Cardiac muscle cell (in vitro differentiated cells and primary cell): ENCODE measurements at regions not wholly inside any gene's neighbourhood (a gene's known extent, or its start where the extent isn't known, plus 50 kb on each side); places are given as distances from the start of the nearest gene placed in this dataset.

Source experiments
- DNase-seq, 2 donors: peaks; one replicate each; pipeline versions ENCODE4 v3.0.0 to v3.0.0-alpha.2; 2010 to 2017; ENCODE audit warnings: low read depth in 1 of 2, low spot score in 1 of 2
- H3K27ac ChIP-seq: fragments of 200-600 bp; sonication (generic); 2 replicates; pipeline ENCODE4 v1.5.1; 2016
- H3K27me3 ChIP-seq: fragments of 200-600 bp; sonication (generic); 2 replicates; pipeline ENCODE4 v1.6.0; 2016; ENCODE audit warnings: control low read depth
- H3K36me3 ChIP-seq: fragments of 200-600 bp; sonication (generic); 2 replicates; pipeline ENCODE4 v1.5.1; 2016; ENCODE audit warnings: control low read depth
- H3K4me1 ChIP-seq: fragments of 200-600 bp; sonication (generic); 2 replicates; pipeline ENCODE4 v1.8.1; 2017; ENCODE audit warnings: low read depth, mild to moderate bottlenecking, mixed run types
- H3K4me3 ChIP-seq: fragments of 200-600 bp; sonication (generic); 2 replicates; pipeline ENCODE4 v1.5.1; 2016; ENCODE audit warnings: mild to moderate bottlenecking
- H3K9me3 ChIP-seq: fragments of 200-600 bp; sonication (generic); 2 replicates; pipeline ENCODE4 v1.5.1; 2017; ENCODE audit warnings: low read depth, mild to moderate bottlenecking, control low read depth
- CTCF ChIP-seq: IDR thresholded peaks from 2 replicates; pipeline ENCODE4 v1.5.1; 2012; ENCODE audit warnings: low read depth, mild to moderate bottlenecking, low read length

- Histone ChIP-seq H3K4me1 (no peaks in the 10 kb centered on the region), H3K27me3 (no peaks in the 10 kb centered on the region), H3K9me3 (no peaks in the 10 kb centered on the region), H3K27ac (no peak overlapping the region), H3K4me3 (no peak overlapping the region), H3K36me3 (no peaks in the 10 kb centered on the region)
- TF ChIP-seq CTCF: no peak
- no peak for DNase-seq
These were observed 84.9 kb downstream of the SPCS3 start for GRCh38 chr4:176404621-176405020.

- Histone ChIP-seq H3K4me3 (no peak overlapping the region), H3K4me1 (no peaks in the 10 kb centered on the region), H3K36me3 (no peaks in the 10 kb centered on the region), H3K27me3 (no peaks in the 10 kb centered on the region), H3K9me3 (no peaks in the 10 kb centered on the region), H3K27ac (no peak overlapping the region)
- DNase-seq: no peak
- no peak for TF ChIP-seq CTCF
These were observed 86.5 kb downstream of the SPCS3 start for GRCh38 chr4:176406297-176406696.

- no peak overlapping the region for H3K4me3 ChIP-seq
- no peak for DNase-seq
These were observed 87.0 kb downstream of the SPCS3 start for GRCh38 chr4:176406736-176407135.

GRCh38 chr4:176409627-176410026, 89.9 kb downstream of the SPCS3 start:
- no peak for DNase-seq

More at GRCh38 chr4:176406736-176407135, 87.0 kb downstream of the SPCS3 start:
- no peak overlapping the region for H3K27ac ChIP-seq
- no peaks in the 10 kb centered on the region for H3K27me3 ChIP-seq
- no peaks in the 10 kb centered on the region for H3K36me3 ChIP-seq
- H3K4me1 ChIP-seq: no peaks in the 10 kb centered on the region
- no peak for TF ChIP-seq CTCF
- no peaks in the 10 kb centered on the region for H3K9me3 ChIP-seq

GRCh38 chr4:176413171-176413570, 93.4 kb downstream of the SPCS3 start:
- Histone ChIP-seq H3K27ac (no peak overlapping the region), H3K27me3 (no peaks in the 10 kb centered on the region), H3K4me3 (no peak overlapping the region), H3K36me3 (no peaks in the 10 kb centered on the region), H3K9me3 (no peaks in the 10 kb centered on the region), H3K4me1 (no peaks in the 10 kb centered on the region)
- no peak for TF ChIP-seq CTCF
- DNase-seq: no peak

More at GRCh38 chr4:176409627-176410026, 89.9 kb downstream of the SPCS3 start:
- no peaks in the 10 kb centered on the region for H3K9me3 ChIP-seq
- H3K4me1 ChIP-seq: no peaks in the 10 kb centered on the region
- no peaks in the 10 kb centered on the region for H3K27me3 ChIP-seq
- H3K4me3 ChIP-seq: no peak overlapping the region
- no peaks in the 10 kb centered on the region for H3K36me3 ChIP-seq
- no peak overlapping the region for H3K27ac ChIP-seq
- TF ChIP-seq CTCF: no peak

- Histone ChIP-seq H3K27ac (no peak overlapping the region), H3K9me3 (no peaks in the 10 kb centered on the region), H3K4me3 (no peak overlapping the region), H3K4me1 (no peaks in the 10 kb centered on the region), H3K27me3 (no peaks in the 10 kb centered on the region), H3K36me3 (no peaks in the 10 kb centered on the region)
- TF ChIP-seq CTCF: no peak
- DNase-seq: no peak
These were observed 102.2 kb downstream of the SPCS3 start for GRCh38 chr4:176422001-176422400.
